HG03280 (cell line): ENCODE measurements at regions not wholly inside any gene's neighbourhood (a gene's known extent, or its start where the extent isn't known, plus 50 kb on each side); places are given as distances from the start of the nearest gene placed in this dataset.

Experiments used
- ATAC-seq: cut with Tn5 transposase; IDR thresholded peaks from one replicate; pipeline ENCODE4 v1.9.1; 2021; ENCODE audit warnings: mild to moderate bottlenecking, moderate library complexity; ENCODE audit not compliant: unreplicated experiment

DNA sequence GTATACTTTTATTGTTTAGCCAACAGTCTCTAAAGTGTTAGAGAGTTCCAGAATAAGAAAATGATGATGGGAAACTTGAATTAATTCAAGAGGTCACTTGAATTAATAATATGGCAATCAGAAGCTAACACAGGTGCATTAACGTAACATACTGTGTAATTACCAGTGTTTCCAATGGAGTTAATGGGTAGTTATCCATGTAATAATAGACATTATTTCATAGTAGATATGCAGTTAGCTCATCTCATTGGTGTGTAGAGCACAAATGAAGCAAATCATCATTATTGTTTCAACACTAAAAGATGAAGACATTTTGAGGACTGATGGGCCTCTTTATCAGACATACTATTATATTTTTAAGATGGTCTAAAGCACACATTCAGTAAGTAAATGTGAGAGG is 460.3 kb upstream of the HNRNPA3 start:
- ATAC-seq: no peak

DNA sequence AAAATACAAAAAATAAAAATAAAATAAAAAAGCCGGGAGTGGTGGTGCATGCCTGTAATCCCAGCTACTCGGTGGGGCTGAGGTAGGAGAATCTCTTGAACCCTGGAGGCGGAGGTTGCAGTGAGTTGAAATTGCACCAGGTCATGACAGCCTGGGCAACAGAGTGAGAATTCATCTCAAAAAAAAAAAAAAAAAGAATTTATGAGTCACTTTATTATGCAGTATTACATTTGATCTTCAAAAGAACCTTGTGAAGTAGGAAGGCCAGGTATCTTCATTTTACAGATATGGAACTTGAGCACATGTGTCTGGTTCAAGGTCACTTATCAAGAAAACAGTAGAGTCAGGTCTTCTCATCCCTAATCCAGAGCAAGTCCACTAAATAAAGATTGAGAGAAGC is 459.4 kb upstream of the HNRNPA3 start:
- ATAC-seq: no peak

DNA sequence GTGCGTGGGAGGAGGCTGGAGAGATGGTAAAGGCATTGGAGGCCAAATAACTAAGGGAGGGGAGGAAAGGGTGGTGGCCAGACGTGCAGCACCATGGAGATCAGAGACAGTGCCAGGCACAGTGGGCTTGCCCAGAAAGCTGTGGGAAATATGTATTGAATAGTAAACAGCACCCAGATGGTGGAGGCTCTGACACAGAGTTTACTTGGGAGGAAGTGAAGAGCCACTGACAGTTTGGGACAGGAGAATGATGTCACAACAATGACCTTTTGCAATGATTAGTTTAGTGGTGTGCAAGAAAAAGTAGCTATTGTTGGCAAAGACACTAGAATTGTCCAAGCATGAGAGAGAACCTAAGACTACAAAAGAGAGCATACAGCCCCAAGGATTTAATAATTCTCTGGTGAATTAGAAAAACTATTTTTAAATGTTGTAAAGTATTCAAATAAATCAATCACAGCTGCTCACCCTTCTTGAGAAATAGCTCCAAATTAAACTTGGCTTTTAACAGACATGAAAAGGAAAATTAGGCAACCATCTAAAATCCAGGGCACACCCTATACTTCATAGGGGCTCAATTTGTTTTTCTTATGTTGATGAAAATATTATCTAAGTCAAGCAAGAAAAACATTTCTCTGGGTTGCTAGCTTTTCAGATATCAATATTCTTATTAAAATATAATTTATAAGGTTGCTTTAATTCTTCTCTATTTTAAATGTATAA is 458.7 kb upstream of the HNRNPA3 start:
- ATAC-seq: no peak

DNA sequence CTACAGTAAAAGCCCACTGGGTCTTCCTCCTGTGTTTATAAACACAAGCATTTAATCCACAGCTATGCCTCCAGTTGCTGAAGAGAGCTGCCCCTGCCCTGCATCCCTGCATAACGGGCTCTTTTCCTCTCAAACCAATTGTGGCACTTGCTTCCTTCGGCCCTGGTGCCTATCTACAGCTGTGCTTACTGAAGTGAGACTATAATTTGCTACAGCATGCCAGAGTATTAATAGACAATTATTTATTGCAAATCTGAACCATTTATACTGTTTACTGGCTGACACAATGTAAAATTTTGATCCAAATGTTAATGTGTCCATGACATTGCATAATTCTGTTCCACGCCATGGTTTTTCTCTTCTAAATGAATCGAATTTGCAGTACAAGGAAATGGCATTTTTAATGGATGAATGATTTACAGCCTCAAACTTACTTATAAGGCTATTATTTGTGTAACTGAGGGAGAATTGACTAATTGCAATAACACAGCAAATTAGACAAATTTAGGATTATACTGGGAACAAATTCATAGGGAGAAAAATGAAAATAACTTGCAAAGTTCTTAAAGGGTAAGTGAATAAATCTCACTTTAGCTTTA is 457.0 kb upstream of the HNRNPA3 start:
- ATAC-seq: no peak

DNA sequence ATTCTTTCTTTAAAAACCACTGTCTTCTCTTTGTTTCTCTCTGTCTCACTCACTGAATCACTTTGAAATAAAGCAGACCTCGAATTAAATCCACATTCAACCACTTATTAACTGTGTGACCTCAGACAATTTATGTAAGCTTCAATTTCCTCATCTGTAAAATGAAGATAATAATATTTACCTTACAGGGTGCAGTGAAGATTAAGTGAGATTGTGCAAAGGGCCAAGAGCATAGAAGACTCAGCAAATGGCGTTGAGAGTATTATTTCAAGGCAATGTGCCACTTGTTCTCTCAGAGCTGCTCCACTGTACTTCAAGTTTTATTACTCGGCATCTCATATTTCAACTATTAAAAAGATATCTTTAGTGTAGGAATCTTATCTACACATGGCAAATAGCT is 454.2 kb upstream of the HNRNPA3 start:
- ATAC-seq: no peak

DNA sequence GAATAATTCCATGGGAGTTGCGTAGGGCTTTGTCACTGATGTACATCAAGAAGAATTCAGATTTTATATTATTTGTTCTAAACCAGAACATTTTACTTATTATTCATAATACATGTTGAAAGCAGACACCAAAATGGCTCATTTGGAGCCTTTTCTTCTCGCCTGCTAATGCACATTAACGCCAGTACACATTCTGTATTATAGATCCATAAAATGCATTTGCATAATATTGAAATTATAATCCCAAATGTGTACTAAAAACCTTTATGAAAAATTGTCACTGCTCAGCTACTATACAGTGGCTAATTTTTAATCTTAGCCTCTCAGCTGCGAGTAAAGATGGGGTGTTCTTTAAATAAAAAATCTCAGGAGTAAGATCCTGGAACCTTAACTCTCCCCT is 452.2 kb upstream of the HNRNPA3 start:
- no peak for ATAC-seq

DNA sequence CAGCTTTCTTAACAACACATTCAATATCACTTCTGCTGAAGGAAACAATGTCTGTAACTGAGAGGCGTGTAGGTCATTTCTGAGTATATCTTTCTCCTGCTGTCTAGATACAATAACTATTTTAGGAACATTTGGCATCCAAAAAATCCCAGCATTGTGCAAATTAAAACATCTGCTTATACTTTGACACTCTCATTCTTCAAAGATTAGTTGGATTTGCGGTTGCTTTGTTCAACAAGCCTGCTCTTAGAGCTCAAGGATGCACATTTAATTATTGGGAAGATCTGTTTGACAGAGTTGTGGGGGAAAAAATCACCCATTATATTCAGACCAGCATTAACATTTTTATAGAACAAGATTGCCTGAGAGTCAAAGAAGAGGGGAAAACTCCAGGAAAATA is 449.5 kb upstream of the HNRNPA3 start:
- no peak for ATAC-seq

DNA sequence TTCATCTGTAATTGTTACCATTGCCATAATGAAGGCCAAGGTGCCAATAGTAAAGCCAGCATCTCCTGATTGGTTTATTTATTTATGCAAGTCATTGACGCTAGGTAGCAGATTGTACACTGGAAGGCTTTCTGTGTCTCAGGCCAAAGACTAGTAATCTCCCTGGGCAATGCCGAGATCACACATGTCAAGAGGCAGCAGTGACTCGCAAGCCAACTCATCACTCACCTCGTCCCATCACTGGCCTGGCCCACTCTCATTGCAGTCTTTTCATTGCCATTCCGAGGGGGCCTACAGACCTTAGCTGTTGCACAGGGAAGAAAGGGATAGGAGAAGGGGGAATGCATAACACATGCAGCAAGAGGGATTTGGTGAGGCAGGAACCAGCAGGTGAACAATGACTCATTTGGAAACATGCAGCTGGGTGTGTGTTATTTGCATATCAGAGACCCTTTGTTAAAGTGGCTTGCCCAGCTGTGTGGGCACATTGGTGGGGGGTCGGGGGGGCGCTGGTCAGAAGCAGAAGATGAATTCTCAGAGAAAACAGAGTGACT is 448.7 kb upstream of the HNRNPA3 start:
- peak; percentile 68 for ATAC-seq

DNA sequence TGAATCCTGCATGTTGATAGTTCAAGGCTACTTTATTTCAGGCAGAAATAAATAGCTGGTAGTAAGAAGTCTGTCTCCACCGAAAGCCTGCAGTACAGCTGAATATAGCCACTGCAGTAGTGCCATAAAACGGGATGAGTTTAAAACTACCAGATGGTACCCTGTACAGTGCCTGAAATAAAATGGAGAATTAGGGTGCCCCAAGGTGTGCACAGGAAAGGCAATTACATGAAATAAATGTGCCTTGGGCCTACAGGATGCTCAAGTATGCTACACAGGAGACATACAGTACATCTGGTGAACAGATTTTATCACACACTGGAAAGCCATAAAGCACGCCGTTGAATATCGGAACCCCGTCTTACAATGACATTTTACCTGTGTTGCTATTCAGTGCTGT is 447.7 kb upstream of the HNRNPA3 start:
- no peak for ATAC-seq

DNA sequence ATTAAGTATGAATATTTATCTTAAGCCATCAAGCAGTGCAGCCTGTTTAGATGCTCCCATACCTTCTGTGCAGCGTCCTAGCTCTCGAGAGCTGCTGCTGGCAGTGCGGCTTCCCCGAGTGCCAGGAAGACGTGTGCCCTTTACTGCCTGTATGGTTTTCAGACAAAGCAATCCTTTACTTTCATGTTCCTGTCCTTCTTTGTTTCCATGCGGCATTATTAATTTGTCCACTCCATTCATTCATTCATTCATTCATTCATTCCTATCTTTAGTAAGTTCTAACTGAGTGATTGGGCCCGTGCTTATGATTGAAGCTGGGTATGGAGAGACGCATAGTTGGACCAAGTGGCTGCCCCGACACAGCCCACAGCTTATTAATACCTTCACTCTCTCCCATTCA is 446.6 kb upstream of the HNRNPA3 start:
- no peak for ATAC-seq

DNA sequence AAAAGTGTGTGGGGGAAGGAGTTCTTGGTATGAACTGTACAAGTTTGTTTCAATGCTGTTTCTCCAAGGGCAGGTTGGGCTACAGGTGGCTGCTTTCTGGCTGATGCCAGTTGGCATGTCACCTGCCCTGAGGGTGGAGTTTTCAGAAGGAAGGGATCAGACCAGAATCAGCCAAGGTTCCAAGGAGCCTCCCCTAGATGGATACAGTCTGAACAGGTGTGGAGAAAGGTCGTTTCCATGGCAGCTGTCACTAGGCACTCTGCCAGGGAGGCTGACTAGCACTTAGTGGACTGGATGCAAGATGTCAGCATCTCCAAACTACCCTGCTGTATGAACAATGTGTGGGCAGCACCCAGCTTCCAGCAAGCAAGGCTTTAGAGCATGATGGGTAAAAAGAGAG is 444.4 kb upstream of the HNRNPA3 start:
- ATAC-seq: no peak

DNA sequence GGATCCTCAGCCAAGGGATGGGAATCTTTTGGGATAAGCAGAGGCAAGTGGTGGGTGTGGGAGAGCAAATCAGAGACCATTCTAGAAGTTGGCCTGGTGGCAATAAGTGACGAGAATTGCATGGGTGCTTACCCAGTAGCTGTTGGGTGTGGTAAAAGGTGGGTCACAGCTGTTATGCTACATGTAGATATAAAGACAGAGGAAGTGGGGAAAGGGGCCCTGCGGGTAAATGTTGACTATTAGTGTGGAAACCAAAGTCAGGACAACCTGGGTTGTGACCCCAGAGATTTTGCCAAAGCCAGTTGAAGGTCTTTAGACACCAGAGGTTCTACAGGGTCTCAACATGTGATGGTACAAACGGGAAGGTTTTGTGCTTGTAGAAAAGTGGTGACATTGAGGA is 443.6 kb upstream of the HNRNPA3 start:
- no peak for ATAC-seq

DNA sequence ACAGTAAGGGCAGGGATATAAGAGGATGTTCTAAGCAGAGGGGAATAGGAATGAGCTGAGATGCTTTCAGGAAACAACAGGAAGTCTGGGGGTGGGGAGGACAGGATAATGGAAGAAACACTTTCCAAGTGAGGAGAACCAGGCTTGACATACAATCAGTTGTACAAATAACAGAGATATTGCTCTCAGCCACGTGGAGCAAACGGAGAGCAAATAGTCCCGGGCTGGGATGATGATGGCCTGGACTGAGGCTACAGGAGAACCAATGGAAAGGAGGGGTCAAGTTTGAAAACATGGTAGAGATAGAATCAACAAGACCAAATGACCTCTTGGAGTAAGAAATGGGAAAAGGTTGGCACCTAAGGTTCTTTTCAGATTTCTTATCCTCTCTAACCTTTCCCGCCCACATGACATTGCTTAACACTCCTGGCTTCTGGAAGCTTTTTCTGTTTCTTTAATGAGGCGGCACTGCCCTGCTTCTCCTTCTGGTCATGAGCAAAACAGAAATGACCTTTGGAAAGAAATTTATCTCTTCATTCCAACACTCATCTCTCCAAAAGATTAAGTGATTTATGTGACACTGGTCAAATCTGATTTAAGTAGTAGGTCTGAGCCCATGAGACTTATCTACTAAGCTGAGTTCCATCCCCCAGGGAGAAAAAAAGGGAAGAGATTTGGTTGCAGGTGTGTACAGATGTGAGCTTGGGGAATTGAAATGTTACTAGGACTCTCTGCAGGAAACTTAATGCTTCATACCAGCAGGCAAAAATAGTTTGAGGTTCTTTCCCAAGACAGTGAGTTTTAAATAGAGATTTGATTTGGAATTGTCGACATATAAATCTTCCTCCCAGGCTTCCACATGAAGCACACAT is 442.9 kb upstream of the HNRNPA3 start:
- ATAC-seq: no peak

DNA sequence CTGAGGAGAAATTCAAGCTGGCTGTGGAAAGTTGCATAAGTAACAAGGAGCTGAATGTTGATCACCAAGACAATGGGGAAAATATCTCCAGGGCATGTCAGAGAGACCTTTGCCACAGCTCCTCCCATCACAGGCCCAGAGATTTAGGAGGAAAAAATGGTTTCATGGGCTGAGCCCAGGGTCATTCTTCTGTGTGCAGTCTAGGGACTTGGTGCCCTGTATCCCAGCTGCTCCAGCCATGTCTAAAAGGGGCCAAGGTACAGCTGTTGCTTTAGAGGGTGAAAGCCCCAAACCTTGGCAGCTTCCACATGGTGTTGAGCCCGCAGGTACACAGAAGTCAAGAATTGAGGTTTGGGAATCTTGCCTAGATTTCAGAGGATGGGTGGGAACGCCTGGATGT is 439.8 kb upstream of the HNRNPA3 start:
- ATAC-seq: no peak

DNA sequence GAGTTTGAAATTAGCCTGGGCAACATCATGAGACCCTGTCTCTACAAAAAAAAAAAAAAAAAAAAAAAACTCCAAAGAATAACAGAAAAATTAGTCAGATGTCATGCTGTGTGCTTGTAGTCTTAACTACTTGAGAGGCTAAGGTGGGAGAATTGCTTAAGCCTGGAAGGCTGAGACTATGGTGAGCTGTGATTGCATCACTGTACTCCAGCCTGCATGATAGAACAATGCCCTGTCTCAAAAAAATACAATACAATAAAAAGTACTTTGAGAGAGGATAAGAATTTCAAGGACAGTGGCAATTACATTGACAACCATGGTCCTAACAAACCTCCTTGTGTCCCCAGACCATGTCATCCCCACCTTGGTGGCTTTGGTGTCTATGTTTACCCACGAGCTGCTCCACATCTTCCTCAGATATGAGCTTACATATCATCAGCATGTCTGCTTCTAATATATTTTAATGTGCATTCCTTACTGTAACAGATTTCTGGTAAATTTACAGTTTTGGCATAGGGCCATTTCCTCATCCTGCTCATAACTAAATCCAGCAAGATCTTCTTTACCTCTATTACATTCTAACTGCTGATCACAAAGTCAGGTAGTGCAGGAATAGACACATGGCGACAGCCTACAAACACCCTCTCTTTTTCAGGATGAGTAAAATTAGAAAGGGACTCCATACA is 437.7 kb upstream of the HNRNPA3 start:
- ATAC-seq: no peak

DNA sequence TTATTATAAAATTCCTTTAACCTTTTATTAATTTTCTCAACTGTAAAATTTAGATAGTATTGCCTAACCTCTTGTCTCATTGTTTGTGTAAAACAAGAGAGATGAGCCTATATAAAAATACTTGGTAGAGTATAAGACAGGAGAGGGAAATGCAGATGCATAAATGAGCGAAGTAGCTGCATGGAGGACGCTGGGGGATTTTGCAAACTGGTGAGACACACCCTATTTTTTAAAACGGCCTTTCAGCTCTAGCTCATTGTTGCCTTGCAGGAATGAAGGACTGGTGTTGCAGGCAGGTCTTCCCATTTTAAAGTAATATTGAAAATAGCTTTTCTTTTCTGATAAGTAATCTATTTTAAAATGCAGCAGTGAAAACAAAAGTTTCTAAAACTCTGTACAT is 435.3 kb upstream of the HNRNPA3 start:
- ATAC-seq: no peak

DNA sequence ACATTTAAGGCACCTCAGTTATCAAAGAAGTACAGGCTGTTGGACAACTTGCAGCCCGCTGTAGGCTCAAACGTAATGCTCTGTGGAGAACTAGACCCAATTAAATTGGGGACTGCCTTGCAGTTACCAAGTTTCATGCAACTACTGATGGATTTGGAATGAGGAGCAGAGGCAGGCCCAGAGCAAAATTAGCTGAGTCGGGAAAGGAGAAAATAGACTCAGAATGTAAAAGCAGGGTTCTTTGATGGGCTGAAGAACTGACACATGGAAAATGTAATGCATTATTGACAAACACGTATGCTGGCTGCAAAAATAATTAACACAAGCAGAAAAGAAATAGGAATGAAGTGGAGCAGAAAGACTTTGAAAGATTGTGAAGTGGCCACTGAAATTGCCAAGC is 432.7 kb upstream of the HNRNPA3 start:
- ATAC-seq: no peak

DNA sequence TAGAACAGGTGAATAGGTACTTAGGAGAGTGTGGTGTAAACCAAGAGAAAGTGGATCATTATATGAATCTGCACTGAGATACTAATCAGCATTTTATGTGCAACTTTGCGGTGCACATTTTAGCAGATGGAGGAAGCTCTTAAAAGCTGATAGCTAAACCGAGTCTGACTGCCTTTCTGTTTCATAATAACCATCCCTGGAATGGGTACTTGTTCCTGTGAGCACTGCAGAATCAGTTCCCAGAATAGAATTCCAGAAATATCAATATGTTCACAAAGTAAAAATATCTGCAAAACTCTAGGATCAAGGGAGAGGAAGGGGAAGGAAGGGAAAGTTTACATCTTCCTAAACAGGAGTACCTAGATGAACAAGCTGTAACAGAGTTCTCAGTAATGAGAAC is 432.2 kb upstream of the HNRNPA3 start:
- ATAC-seq: no peak

DNA sequence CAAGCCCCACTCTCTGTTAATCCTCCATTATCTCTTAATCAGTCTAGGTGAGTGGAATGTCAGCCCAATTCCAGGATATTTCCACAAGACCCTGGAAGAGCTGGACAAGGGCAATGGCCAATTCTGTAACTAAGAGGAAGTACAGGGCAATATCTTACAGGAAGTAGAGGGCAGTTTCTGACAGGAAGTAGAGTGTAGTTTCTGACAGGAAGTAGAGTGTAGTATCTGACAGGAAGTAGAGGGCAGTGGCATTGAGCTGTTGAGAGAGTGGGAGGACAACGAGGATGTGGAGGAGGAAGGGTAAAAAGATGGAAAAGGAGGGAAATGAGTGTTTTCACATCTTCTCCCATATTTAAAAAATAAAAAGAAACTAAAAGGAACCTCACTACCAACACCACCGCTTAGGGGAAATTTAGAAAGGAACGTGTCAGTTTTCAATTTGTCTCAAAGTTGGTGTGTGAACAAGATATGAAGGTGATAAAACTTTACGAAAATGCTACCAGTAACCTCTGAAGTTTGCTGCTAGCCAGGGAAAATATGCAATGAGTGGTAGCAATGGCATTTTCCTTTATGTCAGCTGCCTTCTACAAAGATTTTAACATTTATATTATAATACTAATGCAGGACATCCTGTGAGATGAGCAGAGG is 430.9 kb upstream of the HNRNPA3 start:
- ATAC-seq: no peak

DNA sequence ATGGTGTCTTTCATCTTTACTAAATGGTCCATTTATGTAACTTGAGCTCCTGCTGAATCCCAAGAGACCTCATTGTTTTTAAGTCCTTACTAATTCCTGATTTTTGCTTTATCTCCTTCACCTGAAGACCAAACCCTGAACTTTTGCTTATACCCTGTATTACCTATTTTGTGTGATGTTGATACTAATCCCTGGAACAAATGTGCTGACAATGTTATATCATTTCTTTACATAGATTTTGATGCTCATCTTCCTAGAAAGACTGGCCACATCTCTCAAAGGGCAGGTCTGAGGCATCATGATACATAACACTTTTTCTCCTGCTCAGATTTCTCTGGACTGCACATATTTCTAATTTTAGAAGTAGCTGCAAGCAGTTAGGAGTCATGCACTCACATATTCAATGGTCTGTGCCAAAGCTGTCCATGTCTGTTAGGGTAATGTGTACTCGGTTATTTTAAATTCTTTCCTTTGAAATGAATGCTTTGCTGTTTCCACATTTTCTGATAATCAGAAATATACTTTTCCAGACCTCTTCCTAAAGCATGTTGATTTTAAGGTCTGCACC is 427.9 kb upstream of the HNRNPA3 start:
- no peak for ATAC-seq
